Activated CD4-positive, alpha-beta T cell treated with anti-CD3 and anti-CD28 coated beads, Interleukin-2, amount 50 U/mL, for 4 hours (primary cell): ENCODE measurements at regions not wholly inside any gene's neighbourhood (a gene's known extent, or its start where the extent isn't known, plus 50 kb on each side); places are given as distances from the start of the nearest gene placed in this dataset.

Source experiments
- DNase-seq, 2 experiments: peaks; one replicate each; pipeline ENCODE4 v3.0.0-alpha.2; 2020

- no peak for DNase-seq
These were observed 155.7 kb upstream of the LEF1 start for GRCh38 chr4:108324450-108324849.

GRCh38 chr4:108322497-108322896 is 153.8 kb upstream of the LEF1 start:
- no peak for DNase-seq

GRCh38 chr4:108320061-108320460 is 151.3 kb upstream of the LEF1 start:
- DNase-seq = no peak

- DNase-seq = no peak
These were observed 148.6 kb upstream of the LEF1 start for GRCh38 chr4:108317377-108317776.

- DNase-seq = no peak
These were observed 147.0 kb upstream of the LEF1 start for GRCh38 chr4:108315694-108316093.

- no peak for DNase-seq
These were observed 146.3 kb upstream of the LEF1 start for GRCh38 chr4:108314900-108315589.

GRCh38 chr4:108313546-108314339 is 145.0 kb upstream of the LEF1 start:
- no peak for DNase-seq

- DNase-seq = no peak
These were observed 142.6 kb upstream of the LEF1 start for GRCh38 chr4:108311313-108311712.

- DNase-seq = no peak
These were observed 134.9 kb upstream of the LEF1 start for GRCh38 chr4:108303488-108304177.

- DNase-seq = no peak
These were observed 133.0 kb upstream of the LEF1 start for GRCh38 chr4:108301545-108302251.

GRCh38 chr4:108297605-108298004 is 128.9 kb upstream of the LEF1 start:
- no peak for DNase-seq

- no peak for DNase-seq
These were observed 123.5 kb upstream of the LEF1 start for GRCh38 chr4:108292229-108292628.

- no peak for DNase-seq
These were observed 122.4 kb upstream of the LEF1 start for GRCh38 chr4:108291137-108291536.

- DNase-seq = no peak
These were observed 119.2 kb upstream of the LEF1 start for GRCh38 chr4:108287834-108288413.

- DNase-seq = no peak
These were observed 111.3 kb upstream of the LEF1 start for GRCh38 chr4:108280072-108280471.

- no peak for DNase-seq
These were observed 108.0 kb upstream of the LEF1 start for GRCh38 chr4:108276690-108277089.

GRCh38 chr4:108272986-108273385 is 104.3 kb upstream of the LEF1 start:
- DNase-seq = no peak

- no peak for DNase-seq
These were observed 103.8 kb upstream of the LEF1 start for GRCh38 chr4:108272561-108272960.

- DNase-seq = no peak
These were observed 103.3 kb upstream of the LEF1 start for GRCh38 chr4:108272046-108272445.

- DNase-seq = no peak
These were observed 102.0 kb upstream of the LEF1 start for GRCh38 chr4:108270466-108271450.

GRCh38 chr4:108264693-108265092 is 96.0 kb upstream of the LEF1 start:
- DNase-seq = no peak

- DNase-seq = no peak
These were observed 94.3 kb upstream of the LEF1 start for GRCh38 chr4:108263057-108263456.
